Esophagus squamous epithelium (tissue), 4 donors: ENCODE measurements at regions not wholly inside any gene's neighbourhood (a gene's known extent, or its start where the extent isn't known, plus 50 kb on each side); places are given as distances from the start of the nearest gene placed in this dataset.
"Not testable (repeated sequence)": the region's sequence is repeated elsewhere in the genome, so short reads cannot be mapped to it uniquely, and the experiment has no call there.

ENCODE experiments used
- CTCF ChIP-seq, 6 experiments: fragments of 450-650 bp in 4 of 6; fragments of 200-600 bp in 2 of 6; sonication (generic) in 2 of 6; IDR thresholded peaks; one replicate each; pipeline ENCODE4 v1.5.1; 2016 to 2019; ENCODE audit warnings: antibody characterized with exemption in 6 of 6, mild to moderate bottlenecking in 4 of 6, moderate library complexity in 4 of 6
- POLR2A ChIP-seq, 4 donors: fragments of 450-650 bp; IDR thresholded peaks; one replicate each; pipeline ENCODE4 v1.6.1; 2017; ENCODE audit warnings: antibody characterized with exemption in 4 of 4, mild to moderate bottlenecking in 4 of 4, moderate library complexity in 3 of 4

GRCh38 chr1:157372311-157372710 lies 180.0 kb downstream of the FCRL5 start:
- not testable (repeated sequence) for TF ChIP-seq CTCF, POLR2A (IDR thresholded peaks at IDR 0.05)
